PC-9 (cell line): ENCODE measurements at regions not wholly inside any gene's neighbourhood (a gene's known extent, or its start where the extent isn't known, plus 50 kb on each side); places are given as distances from the start of the nearest gene placed in this dataset.

Experiments used
- BruUV-seq: library from RNA; stranded (reverse); fragments of 400-500 nt; replicated peaks from 2 replicates; lab custom pipeline; 2021; lab: Mats Ljungman, UMichigan
- CTCF ChIA-PET: fragments of 300-600 bp; sonication (Branson Sonifier 250); formaldehyde crosslinking; loops from one replicate; lab custom pipeline; 2022; ENCODE audit warnings: antibody characterized with exemption; lab: Charles Lee
- POLR2A ChIA-PET: fragments of 300-600 bp; sonication (Branson Sonifier 250); formaldehyde crosslinking; loops from one replicate; lab custom pipeline; 2022; ENCODE audit warnings: antibody characterized with exemption; ENCODE audit not compliant: unreplicated experiment; lab: Charles Lee
- DNase-seq, 2 experiments: peaks; one replicate each; pipeline versions ENCODE4 v3.0.0 to v3.0.0-alpha.2; 2015 to 2022; ENCODE audit warnings: mixed read lengths in 1 of 2
- H2AFZ ChIP-seq: fragments of 200-600 bp; sonication (generic); 2 replicates; pipeline ENCODE4 v1.8.1; 2017; ENCODE audit warnings: antibody characterized with exemption
- H3F3A ChIP-seq: fragments of 200-600 bp; sonication (generic); 2 replicates; pipeline ENCODE4 v1.8.1; 2017; ENCODE audit warnings: antibody characterized with exemption, mild to moderate bottlenecking, low read depth; ENCODE audit not compliant: insufficient read depth
- H3K27ac ChIP-seq: fragments of 200-600 bp; sonication (generic); 2 replicates; pipeline ENCODE4 v1.6.1; 2016; ENCODE audit warnings: mixed run types
- H3K27me3 ChIP-seq: fragments of 200-600 bp; sonication (generic); 2 replicates; pipeline ENCODE4 v1.6.1; 2016; ENCODE audit warnings: low read depth, mixed run types; ENCODE audit not compliant: insufficient read depth
- H3K36me3 ChIP-seq: fragments of 200-600 bp; sonication (generic); 2 replicates; pipeline ENCODE4 v1.6.1; 2016; ENCODE audit warnings: low read depth, mixed run types
- H3K4me1 ChIP-seq: fragments of 200-600 bp; sonication (generic); replicated peaks from 2 replicates; pipeline ENCODE4 v1.6.1; 2016; ENCODE audit warnings: mixed run types; ENCODE audit not compliant: insufficient read depth
- H3K4me2 ChIP-seq: fragments of 200-600 bp; sonication (generic); 2 replicates; pipeline ENCODE4 v1.6.1; 2017; ENCODE audit warnings: mixed run types
- H3K4me3 ChIP-seq: fragments of 200-600 bp; sonication (generic); 2 replicates; pipeline ENCODE4 v1.6.1; 2016; ENCODE audit warnings: mixed run types
- H3K79me2 ChIP-seq: fragments of 200-600 bp; sonication (generic); 2 replicates; pipeline ENCODE4 v1.6.1; 2017; ENCODE audit warnings: low read depth, mixed run types
- H3K9me2 ChIP-seq: fragments of 200-600 bp; sonication (generic); 2 replicates; pipeline ENCODE4 v1.8.1; 2017; ENCODE audit warnings: mild to moderate bottlenecking; ENCODE audit not compliant: insufficient read depth
- H3K9me3 ChIP-seq: fragments of 200-600 bp; sonication (generic); 2 replicates; pipeline ENCODE4 v1.8.1; 2016; ENCODE audit warnings: low read depth; ENCODE audit not compliant: insufficient read depth
- H4K20me1 ChIP-seq: fragments of 200-600 bp; sonication (generic); 2 replicates; pipeline ENCODE4 v1.8.1; 2017; ENCODE audit not compliant: insufficient read depth
- CTCF ChIP-seq: fragments of 200-600 bp; sonication (generic); conservative IDR thresholded peaks from 2 replicates; pipeline ENCODE4 v1.6.1; 2017; ENCODE audit warnings: mixed run types, antibody characterized with exemption, mild to moderate bottlenecking, moderate library complexity
- EZH2 ChIP-seq: fragments of 200-600 bp; sonication (generic); IDR thresholded peaks from 2 replicates; pipeline ENCODE4 v1.8.0; 2017; ENCODE audit warnings: antibody characterized with exemption, low read depth
- intact Hi-C: fragments of 100-400 bp; cut with micrococcal nuclease; formaldehyde crosslinking; loops from one replicate; pipeline ENCODE4 v1.10.0; 2022; ENCODE audit not compliant: unreplicated experiment

GRCh38 chr19:32203161-32203560 lies 142.2 kb upstream of the ZNF507 start:
- no TSS peak for BruUV-seq
- intact Hi-C loops: no loop called here

GRCh38 chr19:32206065-32206464 lies 139.3 kb upstream of the ZNF507 start:
- Histone ChIP-seq H3K27ac (no peak overlapping the region), H3K27me3 (peaks cover 33% of the 10 kb centered on the region), H3K9me3 (no peaks in the 10 kb centered on the region; the same call in 1 of the 2 replicates), H3F3A (no peaks in the 10 kb centered on the region), H4K20me1 (no peaks in the 10 kb centered on the region), H3K79me2 (no peaks in the 10 kb centered on the region), H2AFZ (no peak overlapping the region), H3K4me1 (no peaks in the 10 kb centered on the region), H3K36me3 (no peaks in the 10 kb centered on the region), H3K4me2 (no peak overlapping the region), H3K4me3 (no peak overlapping the region), H3K9me2 (no peaks in the 10 kb centered on the region)
- intact Hi-C loops: no loop called here
- no TSS peak for BruUV-seq
- no peak for TF ChIP-seq CTCF
- TF ChIP-seq EZH2: no peak
- DNase-seq: no peak
- CTCF ChIA-PET: no interaction called here
- POLR2A ChIA-PET: no interaction called here

More at GRCh38 chr19:32203161-32203560, 142.2 kb upstream of the ZNF507 start:
- no peak overlapping the region for H3K4me3 ChIP-seq
- H3K79me2 ChIP-seq: no peaks in the 10 kb centered on the region
- H3K9me2 ChIP-seq: no peaks in the 10 kb centered on the region
- POLR2A ChIA-PET: no interaction called here
- H3F3A ChIP-seq: no peaks in the 10 kb centered on the region
- H3K27ac ChIP-seq: no peak overlapping the region
- no peaks in the 10 kb centered on the region for H3K36me3 ChIP-seq
- DNase-seq: no peak
- no peak for TF ChIP-seq EZH2
- no peak for TF ChIP-seq CTCF
- H3K4me1 ChIP-seq: no peaks in the 10 kb centered on the region
- CTCF ChIA-PET: no interaction called here
- H3K4me2 ChIP-seq: no peak overlapping the region
- no peak overlapping the region for H2AFZ ChIP-seq
- H3K9me3 ChIP-seq: no peaks in the 10 kb centered on the region; the same call in 1 of the 2 replicates
- H4K20me1 ChIP-seq: no peaks in the 10 kb centered on the region
- H3K27me3 ChIP-seq: peaks cover 60% of the 10 kb centered on the region

- no peaks in the 10 kb centered on the region for H3K4me1 ChIP-seq
- no peak overlapping the region for H2AFZ ChIP-seq
- H3F3A ChIP-seq: no peaks in the 10 kb centered on the region
- no peak overlapping the region for H3K27ac ChIP-seq
- H3K9me2 ChIP-seq: no peaks in the 10 kb centered on the region
- ChIA-PET CTCF (no interaction called here), POLR2A (no interaction called here)
- H3K27me3 ChIP-seq: peaks cover 26% of the 10 kb centered on the region
- intact Hi-C loops: no loop called here
- H4K20me1 ChIP-seq: no peaks in the 10 kb centered on the region
- no peak overlapping the region for H3K4me3 ChIP-seq
- no peak for TF ChIP-seq CTCF
- no peak for TF ChIP-seq EZH2
- no peaks in the 10 kb centered on the region; the same call in 1 of the 2 replicates for H3K9me3 ChIP-seq
- no peaks in the 10 kb centered on the region for H3K36me3 ChIP-seq
- no peak overlapping the region for H3K4me2 ChIP-seq
- BruUV-seq: no TSS peak
- H3K79me2 ChIP-seq: no peaks in the 10 kb centered on the region
- no peak for DNase-seq
Measured at GRCh38 chr19:32208060-32208459, 137.3 kb upstream of the ZNF507 start.
